NT2/D1 (cell line): ENCODE measurements at regions not wholly inside any gene's neighbourhood (a gene's known extent, or its start where the extent isn't known, plus 50 kb on each side); places are given as distances from the start of the nearest gene placed in this dataset.

Source experiments
- SUZ12 ChIP-seq: IDR thresholded peaks from 2 replicates; pipeline ENCODE4 v1.6.1; 2011; ENCODE audit not compliant: insufficient read length, insufficient read depth; ENCODE audit errors: extremely low read depth
- YY1 ChIP-seq: IDR thresholded peaks from 2 replicates; pipeline ENCODE4 v1.6.1; 2011; ENCODE audit not compliant: insufficient read length, insufficient read depth
- ZNF274 ChIP-seq: IDR thresholded peaks from 2 replicates; pipeline ENCODE4 v1.6.1; 2011; ENCODE audit warnings: mild to moderate bottlenecking, low read depth, low read length

- TF ChIP-seq ZNF274: no peak
- no peak for TF ChIP-seq YY1
- no peak for TF ChIP-seq SUZ12
Observed at GRCh38 chr6:5942591-5942990, 64.1 kb downstream of the NRN1 start.
